DND-41 (cell line): ENCODE measurements at regions not wholly inside any gene's neighbourhood (a gene's known extent, or its start where the extent isn't known, plus 50 kb on each side); places are given as distances from the start of the nearest gene placed in this dataset.

Source experiments
- ATAC-seq: fragments of 200-7000 bp; cut with Tn5 transposase; 3 replicates; pipeline ENCODE4 v1.9.1; 2021; ENCODE audit warnings: low read depth; ENCODE audit not compliant: insufficient read depth
- DNase-seq: peaks from one replicate; pipeline ENCODE4 v3.0.0-alpha.2; 2020
- H2AFZ ChIP-seq: 2 replicates; pipeline ENCODE4 v1.6.0; 2012; ENCODE audit warnings: low read depth, low read length
- H3K27ac ChIP-seq: 2 replicates; pipeline ENCODE4 v1.5.1; 2012; ENCODE audit warnings: low read length, inconsistent platforms
- H3K27me3 ChIP-seq: fragments of 200-600 bp; sonication (generic); 2 replicates; pipeline ENCODE4 v1.6.0; 2012; ENCODE audit warnings: low read length, mild to moderate bottlenecking, inconsistent platforms; ENCODE audit not compliant: insufficient read depth, poor library complexity
- H3K36me3 ChIP-seq: 2 replicates; pipeline ENCODE4 v1.5.1; 2012; ENCODE audit warnings: low read length, inconsistent platforms; ENCODE audit not compliant: insufficient read depth
- H3K4me1 ChIP-seq: 2 replicates; pipeline ENCODE4 v1.5.1; 2012; ENCODE audit warnings: mild to moderate bottlenecking, low read length; ENCODE audit not compliant: insufficient read depth
- H3K4me2 ChIP-seq: 2 replicates; pipeline ENCODE4 v1.6.0; 2012; ENCODE audit warnings: mild to moderate bottlenecking, moderate library complexity, low read length, inconsistent platforms; ENCODE audit not compliant: insufficient read depth
- H3K4me3 ChIP-seq, 2 experiments: fragments of 200-600 bp in 1 of 2; shearing (Covaris generic) in 1 of 2; 2 replicates each; pipeline ENCODE4 v1.5.1; 2012 to 2016; ENCODE audit warnings: inconsistent platforms in 2 of 2, low read length in 2 of 2, mild to moderate bottlenecking in 2 of 2, low read depth in 1 of 2, moderate library complexity in 1 of 2
- H3K79me2 ChIP-seq: 2 replicates; pipeline ENCODE4 v1.6.0; 2012; ENCODE audit warnings: low read length, inconsistent platforms; ENCODE audit not compliant: insufficient read depth
- H3K9ac ChIP-seq: 2 replicates; pipeline ENCODE4 v1.6.0; 2012; ENCODE audit warnings: low read depth, mild to moderate bottlenecking, inconsistent platforms, low read length, moderate library complexity
- H3K9me3 ChIP-seq: 2 replicates; pipeline ENCODE4 v1.5.1; 2012; ENCODE audit warnings: low read length, moderate library complexity, mild to moderate bottlenecking, inconsistent platforms; ENCODE audit not compliant: insufficient read depth, severe bottlenecking
- H4K20me1 ChIP-seq: 2 replicates; pipeline ENCODE4 v1.6.0; 2012; ENCODE audit warnings: low read length; ENCODE audit not compliant: insufficient read depth
- CTCF ChIP-seq: IDR thresholded peaks from 2 replicates; pipeline ENCODE4 v1.5.1; 2012; ENCODE audit warnings: borderline replicate concordance, low read length, moderate library complexity, mild to moderate bottlenecking; ENCODE audit not compliant: poor library complexity, severe bottlenecking; ENCODE audit errors: extremely low read depth
- EZH2 ChIP-seq: IDR thresholded peaks from 3 replicates; pipeline ENCODE4 v1.6.1; 2012; ENCODE audit warnings: borderline replicate concordance, low read depth, mild to moderate bottlenecking, moderate library complexity, low read length, inconsistent platforms; ENCODE audit not compliant: severe bottlenecking

DNA sequence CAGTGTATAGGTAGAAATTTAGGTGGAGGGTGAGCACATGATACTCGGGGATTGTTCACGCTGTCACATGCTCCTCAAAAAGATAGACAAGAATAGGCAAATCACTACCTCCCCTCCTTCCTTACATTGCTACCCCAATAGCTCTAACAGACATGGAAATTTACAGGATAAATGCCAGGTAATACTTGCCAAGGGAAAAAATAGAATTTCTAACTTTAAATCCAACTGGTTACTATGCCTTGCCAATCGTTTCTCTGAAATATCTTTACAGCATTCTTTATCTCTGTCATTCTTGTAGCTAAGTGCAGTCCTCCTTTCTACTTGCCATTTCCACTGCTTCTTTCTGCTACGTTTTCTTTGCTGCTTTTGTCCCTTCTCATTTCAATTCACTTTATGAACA lies 339.8 kb upstream of the ZEB2 start:
- Histone ChIP-seq H3K79me2 (no peaks in the 10 kb centered on the region), H3K27ac (no peak overlapping the region), H3K4me3 (no peak overlapping the region), H3K9ac (no peak overlapping the region), H3K4me1 (no peaks in the 10 kb centered on the region), H3K36me3 (no peaks in the 10 kb centered on the region), H3K4me2 (no peak overlapping the region), H4K20me1 (no peaks in the 10 kb centered on the region), H3K27me3 (no peaks in the 10 kb centered on the region), H3K9me3 (peaks cover 2% of the 10 kb centered on the region), H2AFZ (no peak overlapping the region; the same call in 1 of the 2 replicates)
- TF ChIP-seq EZH2 = no peak
- TF ChIP-seq CTCF = no peak
- DNase-seq (no peak), ATAC-seq (no peak)

- peaks cover 10% of the 10 kb centered on the region for H3K9me3 ChIP-seq
- no peak for DNase-seq
- H3K79me2 ChIP-seq = no peaks in the 10 kb centered on the region
- no peaks in the 10 kb centered on the region for H3K27me3 ChIP-seq
- no peak for TF ChIP-seq EZH2
- no peak for TF ChIP-seq CTCF
- no peak overlapping the region for H3K4me2 ChIP-seq
- no peaks in the 10 kb centered on the region for H4K20me1 ChIP-seq
- no peak overlapping the region for H2AFZ ChIP-seq
- H3K36me3 ChIP-seq = no peaks in the 10 kb centered on the region
- no peak overlapping the region for H3K4me3 ChIP-seq
- ATAC-seq = no peak
- no peaks in the 10 kb centered on the region for H3K4me1 ChIP-seq
- no peak overlapping the region for H3K27ac ChIP-seq
- H3K9ac ChIP-seq = no peak overlapping the region
Measured at GRCh38 chr2:144858211-144858610, 338.3 kb upstream of the ZEB2 start.

GRCh38 chr2:144854596-144854995 lies 334.7 kb upstream of the ZEB2 start:
- Histone ChIP-seq H3K79me2 (no peaks in the 10 kb centered on the region), H4K20me1 (no peaks in the 10 kb centered on the region), H3K4me3 (no peak overlapping the region), H3K4me2 (no peak overlapping the region), H3K9ac (no peak overlapping the region), H3K9me3 (peaks cover 10% of the 10 kb centered on the region), H3K27me3 (no peaks in the 10 kb centered on the region), H3K4me1 (no peaks in the 10 kb centered on the region), H2AFZ (no peak overlapping the region), H3K36me3 (no peaks in the 10 kb centered on the region), H3K27ac (no peak overlapping the region)
- TF ChIP-seq CTCF (no peak), EZH2 (no peak)
- ATAC-seq (no peak), DNase-seq (no peak)

DNA sequence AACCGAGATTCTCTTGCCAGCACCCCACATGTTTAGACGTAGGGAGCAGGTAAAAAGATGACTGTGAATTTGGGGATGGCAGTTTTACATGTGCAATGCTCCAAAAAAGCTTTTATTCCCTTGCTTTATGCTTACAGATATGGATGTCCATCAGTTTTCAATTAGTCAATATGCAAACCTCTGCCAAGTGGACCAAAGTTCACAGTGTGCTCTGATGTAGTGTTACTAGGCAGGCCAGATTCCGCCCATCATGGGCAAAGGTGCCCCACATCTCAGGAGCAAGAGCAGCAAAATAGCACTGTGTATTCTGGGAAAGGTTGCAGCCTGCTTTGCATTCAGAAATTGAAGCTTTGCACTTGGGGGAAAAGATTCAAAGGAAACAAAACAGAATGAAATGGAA lies 329.7 kb upstream of the ZEB2 start:
- H3K9ac ChIP-seq = no peak overlapping the region
- no peak for ATAC-seq
- no peaks in the 10 kb centered on the region for H3K79me2 ChIP-seq
- TF ChIP-seq CTCF (no peak), EZH2 (no peak)
- no peak overlapping the region for H3K4me2 ChIP-seq
- H3K4me3 ChIP-seq = no peak overlapping the region
- H3K27me3 ChIP-seq = no peaks in the 10 kb centered on the region
- H2AFZ ChIP-seq = no peak overlapping the region
- DNase-seq = no peak
- peaks cover 7% of the 10 kb centered on the region for H3K9me3 ChIP-seq
- no peaks in the 10 kb centered on the region for H3K4me1 ChIP-seq
- no peak overlapping the region for H3K27ac ChIP-seq
- no peaks in the 10 kb centered on the region for H3K36me3 ChIP-seq
- no peaks in the 10 kb centered on the region for H4K20me1 ChIP-seq
